GM21528 (cell line): ENCODE measurements at regions not wholly inside any gene's neighbourhood (a gene's known extent, or its start where the extent isn't known, plus 50 kb on each side); places are given as distances from the start of the nearest gene placed in this dataset.
"Not testable (repeated sequence)": the region's sequence is repeated elsewhere in the genome, so short reads cannot be mapped to it uniquely, and the experiment has no call there.

Experiments
- ATAC-seq: cut with Tn5 transposase; IDR thresholded peaks from one replicate; pipeline ENCODE4 v1.9.1; 2021; ENCODE audit warnings: mild to moderate bottlenecking, moderate library complexity; ENCODE audit not compliant: unreplicated experiment, low FRiP score

- no peak for ATAC-seq
These were observed 114.1 kb upstream of the RREB1 start for GRCh38 chr6:6993503-6994237.

- ATAC-seq = no peak
These were observed 113.0 kb upstream of the RREB1 start for GRCh38 chr6:6994796-6995195.

- ATAC-seq = no peak
These were observed 112.4 kb upstream of the RREB1 start for GRCh38 chr6:6995328-6995727.

- no peak for ATAC-seq
These were observed 111.6 kb upstream of the RREB1 start for GRCh38 chr6:6996124-6996523.

- no peak for ATAC-seq
These were observed 110.2 kb upstream of the RREB1 start for GRCh38 chr6:6997263-6998193.

GRCh38 chr6:6998194-6998569 lies 109.6 kb upstream of the RREB1 start:
- no peak for ATAC-seq

- no peak for ATAC-seq
These were observed 106.7 kb upstream of the RREB1 start for GRCh38 chr6:7000825-7001777.

GRCh38 chr6:7003041-7003440 lies 104.7 kb upstream of the RREB1 start:
- no peak for ATAC-seq

GRCh38 chr6:7004581-7005297 lies 103.0 kb upstream of the RREB1 start:
- ATAC-seq = no peak

- ATAC-seq = no peak
These were observed 101.1 kb upstream of the RREB1 start for GRCh38 chr6:7006515-7007191.

GRCh38 chr6:7008451-7008988 lies 99.2 kb upstream of the RREB1 start:
- ATAC-seq = no peak

- no peak for ATAC-seq
These were observed 91.5 kb upstream of the RREB1 start for GRCh38 chr6:7016226-7016625.

GRCh38 chr6:7021301-7021700 lies 86.5 kb upstream of the RREB1 start:
- ATAC-seq = no peak

GRCh38 chr6:7025861-7026260 lies 81.9 kb upstream of the RREB1 start:
- no peak for ATAC-seq

- not testable (repeated sequence) for ATAC-seq
These were observed 78.8 kb upstream of the RREB1 start for GRCh38 chr6:7028963-7029362.

GRCh38 chr6:7030968-7031367 lies 76.8 kb upstream of the RREB1 start:
- not testable (repeated sequence) for ATAC-seq

GRCh38 chr6:7033202-7033601 lies 74.6 kb upstream of the RREB1 start:
- ATAC-seq = no peak

GRCh38 chr6:7034055-7034454 lies 73.7 kb upstream of the RREB1 start:
- ATAC-seq = no peak

- no peak for ATAC-seq
These were observed 71.9 kb upstream of the RREB1 start for GRCh38 chr6:7035837-7036249.
